ENCODE measurements at regions not wholly inside any gene's neighbourhood (a gene's known extent, or its start where the extent isn't known, plus 50 kb on each side); places are given as distances from the start of the nearest gene placed in this dataset.

DNA sequence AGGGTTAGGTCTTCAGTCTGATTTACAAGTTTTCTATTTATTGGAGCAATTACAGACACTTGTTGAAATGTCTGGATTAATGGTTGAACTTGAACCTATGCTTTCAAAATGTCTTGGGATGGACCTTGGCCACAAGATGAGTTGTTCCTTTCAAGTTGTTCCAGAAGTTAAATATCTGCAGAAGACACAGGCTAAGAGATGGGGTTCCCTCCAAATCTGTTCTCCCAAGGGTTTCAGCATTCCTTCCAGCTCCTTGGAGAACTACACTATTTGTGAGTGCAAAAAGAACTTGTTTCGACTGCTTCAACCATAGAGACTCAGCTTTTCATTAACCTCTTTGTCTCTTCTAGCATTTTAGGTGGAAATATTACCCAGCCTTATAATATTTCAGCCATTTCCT, 189.0 kb upstream of the BLID start:
- TF ChIP-seq, protein P1, sequence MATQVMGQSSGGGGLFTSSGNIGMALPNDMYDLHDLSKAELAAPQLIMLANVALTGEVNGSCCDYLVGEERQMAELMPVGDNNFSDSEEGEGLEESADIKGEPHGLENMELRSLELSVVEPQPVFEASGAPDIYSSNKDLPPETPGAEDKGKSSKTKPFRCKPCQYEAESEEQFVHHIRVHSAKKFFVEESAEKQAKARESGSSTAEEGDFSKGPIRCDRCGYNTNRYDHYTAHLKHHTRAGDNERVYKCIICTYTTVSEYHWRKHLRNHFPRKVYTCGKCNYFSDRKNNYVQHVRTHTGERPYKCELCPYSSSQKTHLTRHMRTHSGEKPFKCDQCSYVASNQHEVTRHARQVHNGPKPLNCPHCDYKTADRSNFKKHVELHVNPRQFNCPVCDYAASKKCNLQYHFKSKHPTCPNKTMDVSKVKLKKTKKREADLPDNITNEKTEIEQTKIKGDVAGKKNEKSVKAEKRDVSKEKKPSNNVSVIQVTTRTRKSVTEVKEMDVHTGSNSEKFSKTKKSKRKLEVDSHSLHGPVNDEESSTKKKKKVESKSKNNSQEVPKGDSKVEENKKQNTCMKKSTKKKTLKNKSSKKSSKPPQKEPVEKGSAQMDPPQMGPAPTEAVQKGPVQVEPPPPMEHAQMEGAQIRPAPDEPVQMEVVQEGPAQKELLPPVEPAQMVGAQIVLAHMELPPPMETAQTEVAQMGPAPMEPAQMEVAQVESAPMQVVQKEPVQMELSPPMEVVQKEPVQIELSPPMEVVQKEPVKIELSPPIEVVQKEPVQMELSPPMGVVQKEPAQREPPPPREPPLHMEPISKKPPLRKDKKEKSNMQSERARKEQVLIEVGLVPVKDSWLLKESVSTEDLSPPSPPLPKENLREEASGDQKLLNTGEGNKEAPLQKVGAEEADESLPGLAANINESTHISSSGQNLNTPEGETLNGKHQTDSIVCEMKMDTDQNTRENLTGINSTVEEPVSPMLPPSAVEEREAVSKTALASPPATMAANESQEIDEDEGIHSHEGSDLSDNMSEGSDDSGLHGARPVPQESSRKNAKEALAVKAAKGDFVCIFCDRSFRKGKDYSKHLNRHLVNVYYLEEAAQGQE (IDR thresholded peaks at IDR 0.05; ENCODE audit: low read depth), result no peak
- TF ChIP-seq, protein P2, sequence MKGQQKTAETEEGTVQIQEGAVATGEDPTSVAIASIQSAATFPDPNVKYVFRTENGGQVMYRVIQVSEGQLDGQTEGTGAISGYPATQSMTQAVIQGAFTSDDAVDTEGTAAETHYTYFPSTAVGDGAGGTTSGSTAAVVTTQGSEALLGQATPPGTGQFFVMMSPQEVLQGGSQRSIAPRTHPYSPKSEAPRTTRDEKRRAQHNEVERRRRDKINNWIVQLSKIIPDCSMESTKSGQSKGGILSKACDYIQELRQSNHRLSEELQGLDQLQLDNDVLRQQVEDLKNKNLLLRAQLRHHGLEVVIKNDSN (IDR thresholded peaks at IDR 0.05), result no peak
- no peak for TF ChIP-seq CREB1 (IDR thresholded peaks at IDR 0.05; ENCODE audit: low read depth)
- TF ChIP-seq TCF12 (IDR thresholded peaks at IDR 0.05; ENCODE audit: low read depth), result no peak
- no peak for TF ChIP-seq ZBTB7A (IDR thresholded peaks at IDR 0.05; ENCODE audit: low read depth)
- no peak for TF ChIP-seq CEBPB (IDR thresholded peaks at IDR 0.05)
- TF ChIP-seq, protein P3, sequence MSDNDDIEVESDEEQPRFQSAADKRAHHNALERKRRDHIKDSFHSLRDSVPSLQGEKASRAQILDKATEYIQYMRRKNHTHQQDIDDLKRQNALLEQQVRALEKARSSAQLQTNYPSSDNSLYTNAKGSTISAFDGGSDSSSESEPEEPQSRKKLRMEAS (IDR thresholded peaks at IDR 0.05), result no peak
- TF ChIP-seq FOXM1 (IDR thresholded peaks at IDR 0.05; ENCODE audit: borderline replicate concordance, low read depth), result no peak
- TF ChIP-seq EGR1 (IDR thresholded peaks at IDR 0.05), result no peak
